H9 (cell line): ENCODE measurements at regions not wholly inside any gene's neighbourhood (a gene's known extent, or its start where the extent isn't known, plus 50 kb on each side); places are given as distances from the start of the nearest gene placed in this dataset.

Experiments
- DNase-seq: peaks from one replicate; pipeline ENCODE4 v3.0.0-alpha.2; 2017
- H2AFZ ChIP-seq: one replicate; pipeline ENCODE4 v1.6.1; 2013; ENCODE audit warnings: mild to moderate bottlenecking, low read length, control low read depth, moderate library complexity
- H2AK5ac ChIP-seq: 2 replicates; pipeline ENCODE4 v1.6.1; 2013; ENCODE audit warnings: low read length, control low read depth, mixed read lengths; ENCODE audit not compliant: insufficient read length
- H2BK120ac ChIP-seq: one replicate; pipeline ENCODE4 v1.6.1; 2013; ENCODE audit warnings: low read depth, mild to moderate bottlenecking, low read length, control low read depth, inconsistent platforms; ENCODE audit not compliant: poor library complexity, severe bottlenecking
- H2BK12ac ChIP-seq: 2 replicates; pipeline ENCODE4 v1.6.1; 2013; ENCODE audit warnings: low read length, control low read depth, mixed read lengths, low read depth; ENCODE audit not compliant: insufficient read length
- H2BK15ac ChIP-seq: 2 replicates; pipeline ENCODE4 v1.6.1; 2013; ENCODE audit warnings: low read depth, low read length, control low read depth
- H2BK20ac ChIP-seq: one replicate; pipeline ENCODE4 v1.6.1; 2013; ENCODE audit warnings: low read depth, mild to moderate bottlenecking, low read length, control low read depth, inconsistent platforms; ENCODE audit not compliant: poor library complexity, severe bottlenecking
- H2BK5ac ChIP-seq: 2 replicates; pipeline ENCODE4 v1.6.1; 2013; ENCODE audit warnings: low read length, control low read depth, mixed read lengths; ENCODE audit not compliant: insufficient read length
- H3K14ac ChIP-seq: 2 replicates; pipeline ENCODE4 v1.6.1; 2013; ENCODE audit warnings: low read length, control low read depth; ENCODE audit not compliant: insufficient read depth
- H3K18ac ChIP-seq: 2 replicates; pipeline ENCODE4 v1.6.1; 2013; ENCODE audit warnings: low read depth, mild to moderate bottlenecking, mixed read lengths, low read length, control low read depth; ENCODE audit not compliant: insufficient read length
- H3K23ac ChIP-seq: 2 replicates; pipeline ENCODE4 v1.6.1; 2013; ENCODE audit warnings: low read length, control low read depth, mixed read lengths, low read depth; ENCODE audit not compliant: insufficient read length
- H3K23me2 ChIP-seq: 2 replicates; pipeline ENCODE4 v1.6.1; 2013; ENCODE audit warnings: low read depth, mild to moderate bottlenecking, mixed read lengths, low read length, control low read depth; ENCODE audit not compliant: insufficient read length, poor library complexity, severe bottlenecking
- H3K27ac ChIP-seq: 2 replicates; pipeline ENCODE4 v1.5.1; 2013; ENCODE audit warnings: low read length, control low read depth, mixed read lengths, low read depth; ENCODE audit not compliant: insufficient read length
- H3K27me3 ChIP-seq: 2 replicates; pipeline ENCODE4 v1.6.1; 2013; ENCODE audit warnings: low read length, control low read depth, inconsistent platforms; ENCODE audit not compliant: insufficient read depth
- H3K4ac ChIP-seq: 2 replicates; pipeline ENCODE4 v1.6.1; 2013; ENCODE audit warnings: low read depth, mild to moderate bottlenecking, control low read depth, inconsistent platforms, low read length, moderate library complexity
- H3K4me1 ChIP-seq: 2 replicates; pipeline ENCODE4 v1.6.1; 2013; ENCODE audit warnings: low read length, control low read depth, inconsistent platforms; ENCODE audit not compliant: insufficient read depth
- H3K4me2 ChIP-seq: 2 replicates; pipeline ENCODE4 v1.6.1; 2013; ENCODE audit warnings: low read length, control low read depth, mixed read lengths; ENCODE audit not compliant: insufficient read length, insufficient read depth
- H3K56ac ChIP-seq: 2 replicates; pipeline ENCODE4 v1.6.1; 2013; ENCODE audit warnings: low read depth, mild to moderate bottlenecking, mixed read lengths, low read length, control low read depth; ENCODE audit not compliant: insufficient read length
- H3K79me1 ChIP-seq: 2 replicates; pipeline ENCODE4 v1.6.1; 2013; ENCODE audit warnings: low read depth, mild to moderate bottlenecking, moderate library complexity, low read length, control low read depth, inconsistent platforms; ENCODE audit not compliant: insufficient read depth, poor library complexity, severe bottlenecking
- H3K79me2 ChIP-seq: 2 replicates; pipeline ENCODE4 v1.6.1; 2013; ENCODE audit warnings: low read length, control low read depth, inconsistent platforms; ENCODE audit not compliant: insufficient read depth
- H3K9ac ChIP-seq: 2 replicates; pipeline ENCODE4 v1.6.1; 2013; ENCODE audit warnings: low read length, control low read depth, mixed read lengths; ENCODE audit not compliant: insufficient read length; ENCODE audit errors: extremely low read depth
- H3K9me3 ChIP-seq: one replicate; pipeline ENCODE4 v1.6.1; 2013; ENCODE audit warnings: low read depth, low read length, inconsistent platforms; ENCODE audit not compliant: control insufficient read depth
- H3T11ph ChIP-seq: one replicate; pipeline ENCODE4 v1.6.1; 2013; ENCODE audit warnings: mild to moderate bottlenecking, low read length, control low read depth, inconsistent platforms
- H4K20me1 ChIP-seq: one replicate; pipeline ENCODE4 v1.6.1; 2013; ENCODE audit not compliant: control insufficient read depth, insufficient read length, insufficient read depth
- H4K5ac ChIP-seq: 2 replicates; pipeline ENCODE4 v1.6.1; 2013; ENCODE audit warnings: low read depth, mild to moderate bottlenecking, mixed read lengths, low read length, control low read depth; ENCODE audit not compliant: insufficient read length
- H4K8ac ChIP-seq: replicated peaks from 2 replicates; pipeline ENCODE4 v1.6.1; 2013; ENCODE audit warnings: low read length, control low read depth, mixed read lengths, low read depth; ENCODE audit not compliant: insufficient read length
- H4K91ac ChIP-seq: 2 replicates; pipeline ENCODE4 v1.6.1; 2013; ENCODE audit warnings: low read depth, mild to moderate bottlenecking, moderate library complexity, mixed read lengths, low read length, control low read depth; ENCODE audit not compliant: insufficient read length
- H3K27ac Mint-ChIP-seq, 3 experiments: 2 replicates in 2 of 3; 3 replicates in 1 of 3; pipeline ENCODE4 v1.8.0; 2020 to 2021; ENCODE audit warnings: mixed read lengths in 3 of 3, mild to moderate bottlenecking in 1 of 3, moderate library complexity in 1 of 3
- H3K27me3 Mint-ChIP-seq: 2 replicates; pipeline ENCODE4 v1.8.0; 2021; ENCODE audit warnings: low read depth, mild to moderate bottlenecking, moderate library complexity, mixed read lengths
- H3K36me3 Mint-ChIP-seq, 3 experiments: 2 replicates in 2 of 3; 3 replicates in 1 of 3; pipeline ENCODE4 v1.8.0; 2020 to 2021; ENCODE audit warnings: low read depth in 3 of 3, mixed read lengths in 3 of 3; ENCODE audit not compliant: insufficient read depth in 1 of 3
- H3K4me1 Mint-ChIP-seq, 2 experiments: 2 replicates each; pipeline ENCODE4 v1.8.0; 2020; ENCODE audit warnings: mixed read lengths in 2 of 2
- H3K4me3 Mint-ChIP-seq, 2 experiments: 2 replicates in 1 of 2; 3 replicates in 1 of 2; pipeline ENCODE4 v1.8.0; 2020 to 2021; ENCODE audit warnings: mild to moderate bottlenecking in 2 of 2, mixed read lengths in 2 of 2, moderate library complexity in 1 of 2
- H3K9me3 Mint-ChIP-seq, 2 experiments: 2 replicates in 1 of 2; 3 replicates in 1 of 2; pipeline ENCODE4 v1.8.0; 2020; ENCODE audit warnings: mild to moderate bottlenecking in 2 of 2, mixed read lengths in 2 of 2, moderate library complexity in 1 of 2
- CTCF ChIP-seq: fragments of 200-600 bp; sonication (generic); conservative IDR thresholded peaks from 3 replicates; pipeline ENCODE4 v1.8.0; 2021; ENCODE audit warnings: antibody characterized with exemption, mild to moderate bottlenecking
- WGBS: extraction: QIAGEN DNeasy Blood & Tissue Kit; methylation state at CpG from one replicate; pipeline ENCODE4 v1.1.7; 2013; ENCODE audit warnings: missing lambda C conversion rate, low lambda C conversion rate, mixed read lengths; ENCODE audit not compliant: insufficient read length; ENCODE audit errors: extremely low coverage; 5-methylcytosine and 5-hydroxymethylcytosine counted together

GRCh38 chr16:7140899-7141298 is 191.7 kb upstream of the RBFOX1 start:
- no peak for TF ChIP-seq CTCF
- H2BK12ac ChIP-seq: no peak overlapping the region

More at GRCh38 chr16:7140899-7141298, 191.7 kb upstream of the RBFOX1 start:
- H3K4me1 ChIP-seq: no peaks in the 10 kb centered on the region
- no peak overlapping the region for H3K4me2 ChIP-seq
- H3K27ac ChIP-seq: no peak overlapping the region
- H3K79me1 ChIP-seq: no peaks in the 10 kb centered on the region
- no peaks in the 10 kb centered on the region for H3K9me3 ChIP-seq
- no peak for DNase-seq
- H3K4ac ChIP-seq: no peak overlapping the region
- H3K23ac ChIP-seq: no peak overlapping the region
- H3T11ph ChIP-seq: no peak overlapping the region
- H2BK15ac ChIP-seq: no peak overlapping the region
- H2BK120ac ChIP-seq: no peak overlapping the region
- no peak overlapping the region for H2AFZ ChIP-seq
- peaks cover 0 to 4% of the 10 kb centered on the region in 2 experiments; a peak in 1 of 4 replicates for H3K4me1 Mint-ChIP-seq
- H3K9ac ChIP-seq: no peak overlapping the region
- H4K91ac ChIP-seq: no peak overlapping the region
- no peak overlapping the region for H2BK20ac ChIP-seq
- H3K27me3 ChIP-seq: no peaks in the 10 kb centered on the region
- no peaks in the 10 kb centered on the region for H3K36me3 Mint-ChIP-seq
- peaks cover 4% of the 10 kb centered on the region for H3K27me3 Mint-ChIP-seq
- no peak overlapping the region for H2AK5ac ChIP-seq
- no peak overlapping the region for H3K18ac ChIP-seq
- no peaks in the 10 kb centered on the region for H4K20me1 ChIP-seq
- no peaks in the 10 kb centered on the region for H3K23me2 ChIP-seq
- H3K9me3 Mint-ChIP-seq: no peaks in the 10 kb centered on the region
- H3K79me2 ChIP-seq: no peaks in the 10 kb centered on the region
- no peak overlapping the region for H3K4me3 Mint-ChIP-seq
- H3K27ac Mint-ChIP-seq: no peak overlapping the region
- H4K5ac ChIP-seq: no peak overlapping the region
- WGBS: no CpG with 5 or more reads among the region's 5 CpGs
- H3K14ac ChIP-seq: no peak overlapping the region
- H2BK5ac ChIP-seq: no peak overlapping the region
- no peak overlapping the region for H3K56ac ChIP-seq
- H4K8ac ChIP-seq: no peak overlapping the region
